ENCODE measurements at regions not wholly inside any gene's neighbourhood (a gene's known extent, or its start where the extent isn't known, plus 50 kb on each side); places are given as distances from the start of the nearest gene placed in this dataset.
"Not testable (repeated sequence)": the region's sequence is repeated elsewhere in the genome, so short reads cannot be mapped to it uniquely, and the experiment has no call there.

- H3K4me1 Mint-ChIP-seq = no peaks in the 10 kb centered on the region
- ATAC-seq (replicated peaks; ENCODE audit: extremely low read depth, poor library complexity, severe bottlenecking) (no peak), DNase-seq (ENCODE audit: low spot score in 2 of 2) (no peak)
- H3K27ac Mint-ChIP-seq (ENCODE audit: low read depth) = no peak overlapping the region
- H3K36me3 Mint-ChIP-seq (ENCODE audit: insufficient read depth) = no peaks in the 10 kb centered on the region
- H3K27me3 Mint-ChIP-seq = peaks cover 36% of the 10 kb centered on the region
- no peaks in the 10 kb centered on the region for H3K9me3 Mint-ChIP-seq
- no peak overlapping the region for H3K4me3 Mint-ChIP-seq
Observed at GRCh38 chr16:26985100-26986065, 81.3 kb upstream of the C16orf82 start.

DNA sequence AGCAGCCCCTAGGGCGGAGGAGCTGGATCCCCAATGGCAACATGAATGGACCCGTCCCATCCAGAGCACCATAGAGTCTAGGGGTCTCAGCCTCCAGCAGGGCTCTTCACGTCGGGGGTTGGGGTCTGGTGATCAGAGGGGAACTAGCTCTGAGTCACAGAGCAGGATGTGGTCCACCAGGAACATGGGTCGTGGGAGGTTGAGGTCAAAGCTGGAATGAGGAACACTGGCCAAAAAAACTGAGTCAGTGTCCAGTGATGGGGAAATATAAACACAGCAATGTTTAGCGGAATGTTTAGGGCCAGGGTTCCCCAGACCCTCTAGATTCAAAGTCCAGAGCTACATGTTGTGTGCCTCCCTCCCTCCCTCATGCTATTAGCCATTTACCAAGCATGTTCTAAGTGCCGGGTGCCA lies 79.1 kb upstream of the C16orf82 start:
- no peak for ATAC-seq (replicated peaks; ENCODE audit: extremely low read depth, poor library complexity, severe bottlenecking)
- DNase-seq (ENCODE audit: low spot score in 2 of 2) = no peak
- no peaks in the 10 kb centered on the region for H3K4me1 Mint-ChIP-seq
- no peaks in the 10 kb centered on the region for H3K36me3 Mint-ChIP-seq (ENCODE audit: insufficient read depth)
- H3K9me3 Mint-ChIP-seq = no peaks in the 10 kb centered on the region
- H3K4me3 Mint-ChIP-seq = no peak overlapping the region
- peaks cover 50% of the 10 kb centered on the region for H3K27me3 Mint-ChIP-seq
- H3K27ac Mint-ChIP-seq (ENCODE audit: low read depth) = no peak overlapping the region

- Mint-ChIP-seq H3K4me1 (no peaks in the 10 kb centered on the region), H3K9me3 (no peaks in the 10 kb centered on the region), H3K4me3 (no peak overlapping the region), H3K27me3 (peaks cover 50% of the 10 kb centered on the region), H3K27ac (ENCODE audit: low read depth) (no peak overlapping the region), H3K36me3 (ENCODE audit: insufficient read depth) (no peaks in the 10 kb centered on the region)
- ATAC-seq (replicated peaks; ENCODE audit: extremely low read depth, poor library complexity, severe bottlenecking) (no peak), DNase-seq (ENCODE audit: low spot score in 2 of 2) (no peak)
Observed at GRCh38 chr16:26988186-26988585, 78.5 kb upstream of the C16orf82 start.

GRCh38 chr16:26990384-26991120 lies 76.2 kb upstream of the C16orf82 start:
- not testable (repeated sequence) for DNase-seq (ENCODE audit: low spot score in 2 of 2); H3K9me3 Mint-ChIP-seq; H3K36me3 Mint-ChIP-seq (ENCODE audit: insufficient read depth); H3K4me1 Mint-ChIP-seq; H3K4me3 Mint-ChIP-seq; ATAC-seq (replicated peaks; ENCODE audit: extremely low read depth, poor library complexity, severe bottlenecking); H3K27ac Mint-ChIP-seq (ENCODE audit: low read depth)
- peaks cover 62% of the 10 kb centered on the region for H3K27me3 Mint-ChIP-seq

DNA sequence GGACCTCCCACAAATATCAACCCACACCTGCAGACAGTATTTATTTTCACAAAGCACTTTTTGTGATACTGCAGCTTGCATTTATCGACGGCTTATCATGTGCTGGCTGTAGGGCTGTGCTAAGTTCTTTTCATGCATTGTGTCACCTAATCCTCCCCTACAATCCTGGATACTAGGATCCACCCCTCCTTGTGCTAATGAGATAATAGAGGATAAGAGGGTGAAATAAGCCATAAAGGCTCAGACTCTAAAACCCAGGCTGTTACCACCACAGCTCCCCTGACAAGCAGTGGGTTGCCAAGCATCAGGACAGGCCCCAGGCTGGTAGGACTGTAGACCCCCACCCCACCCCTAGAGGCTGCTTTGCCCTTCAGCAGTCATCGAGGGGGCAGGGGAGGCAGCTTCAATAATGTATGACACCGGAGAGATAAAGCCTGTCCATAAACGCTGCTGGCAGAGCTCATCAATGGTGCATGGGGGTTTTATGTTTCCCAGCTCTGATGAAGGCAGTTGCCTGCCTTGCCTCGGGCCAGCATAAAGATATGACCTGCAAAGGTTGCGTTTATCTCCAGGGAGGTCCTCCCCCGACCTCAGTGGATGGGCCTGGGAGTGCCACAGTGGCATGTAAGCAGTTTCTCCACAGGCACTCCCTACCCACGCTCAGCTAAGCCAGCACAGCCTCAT lies 73.9 kb upstream of the C16orf82 start:
- no peak for DNase-seq (ENCODE audit: low spot score in 2 of 2)
- H3K27ac Mint-ChIP-seq (ENCODE audit: low read depth) = no peak overlapping the region
- no peak for ATAC-seq (replicated peaks; ENCODE audit: extremely low read depth, poor library complexity, severe bottlenecking)
- H3K4me3 Mint-ChIP-seq = no peak overlapping the region
- H3K4me1 Mint-ChIP-seq = no peaks in the 10 kb centered on the region
- H3K36me3 Mint-ChIP-seq (ENCODE audit: insufficient read depth) = no peaks in the 10 kb centered on the region
- no peaks in the 10 kb centered on the region for H3K9me3 Mint-ChIP-seq
- H3K27me3 Mint-ChIP-seq = peaks cover 64% of the 10 kb centered on the region

DNA sequence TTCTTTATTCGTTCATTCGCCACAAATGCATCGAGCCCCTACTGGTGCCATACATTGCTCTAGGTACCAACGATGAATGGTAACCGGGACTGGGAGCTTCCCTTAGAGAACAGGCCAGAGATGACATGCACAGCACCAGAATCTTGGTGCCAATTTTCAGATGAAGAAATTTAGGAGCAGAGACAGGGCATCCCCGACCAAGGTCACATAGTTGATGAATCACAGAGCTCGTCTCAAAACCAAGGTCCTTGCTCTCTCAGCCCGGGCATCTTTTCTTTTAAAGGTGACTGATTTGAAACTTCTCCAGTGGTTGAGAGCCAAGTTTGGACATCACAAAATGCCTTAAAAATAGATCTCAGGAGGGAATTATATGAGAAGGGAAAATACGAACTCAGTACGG lies 73.2 kb upstream of the C16orf82 start:
- H3K27ac Mint-ChIP-seq (ENCODE audit: low read depth) = no peak overlapping the region
- H3K9me3 Mint-ChIP-seq = no peaks in the 10 kb centered on the region
- no peaks in the 10 kb centered on the region for H3K4me1 Mint-ChIP-seq
- no peaks in the 10 kb centered on the region for H3K36me3 Mint-ChIP-seq (ENCODE audit: insufficient read depth)
- ATAC-seq (replicated peaks; ENCODE audit: extremely low read depth, poor library complexity, severe bottlenecking) (no peak), DNase-seq (ENCODE audit: low spot score in 2 of 2) (no peak)
- no peak overlapping the region for H3K4me3 Mint-ChIP-seq
- H3K27me3 Mint-ChIP-seq = peaks cover 71% of the 10 kb centered on the region

DNA sequence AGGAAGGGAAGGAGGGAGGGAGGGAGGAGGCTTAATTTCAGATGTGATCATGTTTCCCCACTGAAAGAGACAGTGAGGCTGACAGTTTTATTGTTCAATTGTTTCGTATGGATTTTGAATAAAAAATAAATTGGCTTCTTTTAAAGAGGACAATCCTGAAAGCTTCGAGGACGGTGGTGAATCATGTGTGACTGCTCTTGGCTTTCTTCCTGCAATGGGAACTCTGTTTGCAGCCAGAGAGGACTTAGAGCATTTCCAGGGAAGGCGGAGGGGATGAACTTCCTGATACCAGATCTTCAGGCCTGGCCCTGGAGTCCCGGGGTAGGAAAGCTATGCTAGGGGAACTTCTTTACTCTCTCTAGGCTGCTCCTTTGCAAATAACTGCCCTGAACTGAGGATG lies 72.8 kb upstream of the C16orf82 start:
- H3K4me3 Mint-ChIP-seq = no peak overlapping the region
- H3K4me1 Mint-ChIP-seq = no peaks in the 10 kb centered on the region
- H3K27ac Mint-ChIP-seq (ENCODE audit: low read depth) = no peak overlapping the region
- H3K27me3 Mint-ChIP-seq = peaks cover 72% of the 10 kb centered on the region
- no peaks in the 10 kb centered on the region for H3K9me3 Mint-ChIP-seq
- DNase-seq (ENCODE audit: low spot score in 2 of 2) (no peak), ATAC-seq (replicated peaks; ENCODE audit: extremely low read depth, poor library complexity, severe bottlenecking) (no peak)
- H3K36me3 Mint-ChIP-seq (ENCODE audit: insufficient read depth) = no peaks in the 10 kb centered on the region

GRCh38 chr16:26995522-26995921 lies 71.2 kb upstream of the C16orf82 start:
- Mint-ChIP-seq H3K27me3 (peaks cover 72% of the 10 kb centered on the region), H3K4me3 (no peak overlapping the region), H3K4me1 (no peaks in the 10 kb centered on the region), H3K27ac (ENCODE audit: low read depth) (no peak overlapping the region), H3K36me3 (ENCODE audit: insufficient read depth) (no peaks in the 10 kb centered on the region), H3K9me3 (no peaks in the 10 kb centered on the region)
- DNase-seq (ENCODE audit: low spot score in 2 of 2) (no peak), ATAC-seq (replicated peaks; ENCODE audit: extremely low read depth, poor library complexity, severe bottlenecking) (no peak)

- no peaks in the 10 kb centered on the region for H3K4me1 Mint-ChIP-seq
- DNase-seq (ENCODE audit: low spot score in 2 of 2) (no peak), ATAC-seq (replicated peaks; ENCODE audit: extremely low read depth, poor library complexity, severe bottlenecking) (no peak)
- no peak overlapping the region for H3K4me3 Mint-ChIP-seq
- H3K27ac Mint-ChIP-seq (ENCODE audit: low read depth) = no peak overlapping the region
- H3K27me3 Mint-ChIP-seq = peaks cover 75% of the 10 kb centered on the region
- H3K36me3 Mint-ChIP-seq (ENCODE audit: insufficient read depth) = peaks cover 2% of the 10 kb centered on the region
- peaks cover 12% of the 10 kb centered on the region for H3K9me3 Mint-ChIP-seq
Observed at GRCh38 chr16:27005386-27005785, 61.3 kb upstream of the C16orf82 start.

All from central memory CD8-positive, alpha-beta T cell (primary cell).